ENCODE measurements at regions not wholly inside any gene's neighbourhood (a gene's known extent, or its start where the extent isn't known, plus 50 kb on each side); places are given as distances from the start of the nearest gene placed in this dataset.

DNA sequence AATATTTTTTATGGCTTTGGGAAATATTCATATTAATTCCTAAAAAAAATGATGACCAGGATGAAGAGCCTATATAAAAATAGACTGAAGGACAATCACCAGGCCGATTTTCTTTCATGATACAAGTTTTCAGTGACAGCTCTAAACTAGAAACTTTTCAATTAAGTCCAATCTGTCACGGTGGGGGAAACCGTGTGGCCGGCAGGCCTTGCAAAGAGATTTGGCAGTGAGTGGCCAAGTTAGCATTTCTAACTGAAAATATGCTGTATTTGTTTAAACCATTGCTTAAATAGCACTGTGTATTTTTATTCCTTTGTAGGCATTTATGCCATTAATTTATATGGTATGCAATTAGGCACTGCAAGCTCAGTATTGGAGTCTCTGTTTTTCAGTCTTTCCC is 294.5 kb upstream of the NRIP1 start:
- H2BK20ac ChIP-seq (ENCODE audit: low read depth, low read length, poor library complexity, severe bottlenecking), result no peak overlapping the region
- Mint-ChIP-seq H3K27me3 (ENCODE audit: low read depth) (no peaks in the 10 kb centered on the region), H3K27ac (no peak overlapping the region), H3K4me1 (peaks cover 8 to 13% of the 10 kb centered on the region in 2 experiments; a peak in 3 of 4 replicates), H3K4me3 (no peak overlapping the region), H3K36me3 (ENCODE audit: insufficient read depth in 1 of 3, low read depth in 3 of 3) (no peaks in the 10 kb centered on the region; a peak in 1 of 7 replicates), H3K9me3 (no peaks in the 10 kb centered on the region)
- H2AFZ ChIP-seq (ENCODE audit: low read length), result no peak overlapping the region
- no peaks in the 10 kb centered on the region for H3K9me3 ChIP-seq (ENCODE audit: control insufficient read depth, low read depth, low read length)
- H3K27ac ChIP-seq (ENCODE audit: insufficient read length, low read depth, low read length), result no peak overlapping the region
- H3K4me2 ChIP-seq (ENCODE audit: insufficient read depth, insufficient read length, low read length), result no peak overlapping the region
- H2BK12ac ChIP-seq (ENCODE audit: insufficient read length, low read depth, low read length), result no peak overlapping the region
- no peak overlapping the region for H3T11ph ChIP-seq (ENCODE audit: low read length)
- H3K23ac ChIP-seq (ENCODE audit: insufficient read length, low read depth, low read length), result no peak overlapping the region
- no peaks in the 10 kb centered on the region for H3K23me2 ChIP-seq (ENCODE audit: insufficient read length, low read depth, low read length, poor library complexity, severe bottlenecking)
- TF ChIP-seq, protein P1, sequence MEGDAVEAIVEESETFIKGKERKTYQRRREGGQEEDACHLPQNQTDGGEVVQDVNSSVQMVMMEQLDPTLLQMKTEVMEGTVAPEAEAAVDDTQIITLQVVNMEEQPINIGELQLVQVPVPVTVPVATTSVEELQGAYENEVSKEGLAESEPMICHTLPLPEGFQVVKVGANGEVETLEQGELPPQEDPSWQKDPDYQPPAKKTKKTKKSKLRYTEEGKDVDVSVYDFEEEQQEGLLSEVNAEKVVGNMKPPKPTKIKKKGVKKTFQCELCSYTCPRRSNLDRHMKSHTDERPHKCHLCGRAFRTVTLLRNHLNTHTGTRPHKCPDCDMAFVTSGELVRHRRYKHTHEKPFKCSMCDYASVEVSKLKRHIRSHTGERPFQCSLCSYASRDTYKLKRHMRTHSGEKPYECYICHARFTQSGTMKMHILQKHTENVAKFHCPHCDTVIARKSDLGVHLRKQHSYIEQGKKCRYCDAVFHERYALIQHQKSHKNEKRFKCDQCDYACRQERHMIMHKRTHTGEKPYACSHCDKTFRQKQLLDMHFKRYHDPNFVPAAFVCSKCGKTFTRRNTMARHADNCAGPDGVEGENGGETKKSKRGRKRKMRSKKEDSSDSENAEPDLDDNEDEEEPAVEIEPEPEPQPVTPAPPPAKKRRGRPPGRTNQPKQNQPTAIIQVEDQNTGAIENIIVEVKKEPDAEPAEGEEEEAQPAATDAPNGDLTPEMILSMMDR (conservative IDR thresholded peaks at IDR 0.05), result no peak
- H3K27me3 ChIP-seq (ENCODE audit: insufficient read depth, low read length), result no peaks in the 10 kb centered on the region
- H3K79me1 ChIP-seq (ENCODE audit: insufficient read depth, low read depth, low read length, poor library complexity, severe bottlenecking), result no peaks in the 10 kb centered on the region
- no peak overlapping the region for H3K14ac ChIP-seq (ENCODE audit: insufficient read depth, low read length)
- H3K18ac ChIP-seq (ENCODE audit: insufficient read length, low read depth, low read length), result no peak overlapping the region
- H3K56ac ChIP-seq (ENCODE audit: insufficient read length, low read depth, low read length), result no peak overlapping the region
- no peaks in the 10 kb centered on the region for H3K79me2 ChIP-seq (ENCODE audit: insufficient read depth, low read length)
- no CpG with 5 or more reads among the region's 4 CpGs for WGBS (ENCODE audit: extremely low coverage, insufficient read length, low lambda C conversion rate)
- no peak overlapping the region for H3K9ac ChIP-seq (ENCODE audit: extremely low read depth, insufficient read length, low read length)
- DNase-seq, result no peak
- no peak overlapping the region for H2BK15ac ChIP-seq (ENCODE audit: low read depth, low read length)
- H2AK5ac ChIP-seq (ENCODE audit: insufficient read length, low read length), result no peak overlapping the region
- no peaks in the 10 kb centered on the region for H3K4me1 ChIP-seq (ENCODE audit: insufficient read depth, low read length)
- H4K5ac ChIP-seq (ENCODE audit: insufficient read length, low read depth, low read length), result no peak overlapping the region
- no peak overlapping the region for H2BK5ac ChIP-seq (ENCODE audit: insufficient read length, low read length)
- H4K20me1 ChIP-seq (ENCODE audit: control insufficient read depth, insufficient read depth, insufficient read length), result no peaks in the 10 kb centered on the region
- no peak overlapping the region for H3K4ac ChIP-seq (ENCODE audit: low read depth, low read length)
- no peak overlapping the region for H4K8ac ChIP-seq (replicated peaks; ENCODE audit: insufficient read length, low read depth, low read length)
- H2BK120ac ChIP-seq (ENCODE audit: low read depth, low read length, poor library complexity, severe bottlenecking), result no peak overlapping the region
- H4K91ac ChIP-seq (ENCODE audit: insufficient read length, low read depth, low read length), result no peak overlapping the region
